NT2/D1 (cell line): ENCODE measurements at regions not wholly inside any gene's neighbourhood (a gene's known extent, or its start where the extent isn't known, plus 50 kb on each side); places are given as distances from the start of the nearest gene placed in this dataset.

ENCODE experiments used
- SUZ12 ChIP-seq: IDR thresholded peaks from 2 replicates; pipeline ENCODE4 v1.6.1; 2011; ENCODE audit not compliant: insufficient read length, insufficient read depth; ENCODE audit errors: extremely low read depth
- YY1 ChIP-seq: IDR thresholded peaks from 2 replicates; pipeline ENCODE4 v1.6.1; 2011; ENCODE audit not compliant: insufficient read length, insufficient read depth
- ZNF274 ChIP-seq: IDR thresholded peaks from 2 replicates; pipeline ENCODE4 v1.6.1; 2011; ENCODE audit warnings: mild to moderate bottlenecking, low read depth, low read length

- TF ChIP-seq SUZ12: no peak
- no peak for TF ChIP-seq ZNF274
- TF ChIP-seq YY1: no peak
Measured at GRCh38 chr5:112534611-112535255, 115.7 kb upstream of the EPB41L4A start.
